D341Med (cell line): ENCODE measurements at regions not wholly inside any gene's neighbourhood (a gene's known extent, or its start where the extent isn't known, plus 50 kb on each side); places are given as distances from the start of the nearest gene placed in this dataset.

Experiments used
- DNase-seq: peaks from one replicate; pipeline ENCODE4 v3.0.0; 2012; ENCODE audit warnings: low spot score

- no peak for DNase-seq
Measured at GRCh38 chr10:2728087-2728486, 339.3 kb upstream of the PFKP start.

- no peak for DNase-seq
Measured at GRCh38 chr10:2716596-2716995, 350.8 kb upstream of the PFKP start.

DNA sequence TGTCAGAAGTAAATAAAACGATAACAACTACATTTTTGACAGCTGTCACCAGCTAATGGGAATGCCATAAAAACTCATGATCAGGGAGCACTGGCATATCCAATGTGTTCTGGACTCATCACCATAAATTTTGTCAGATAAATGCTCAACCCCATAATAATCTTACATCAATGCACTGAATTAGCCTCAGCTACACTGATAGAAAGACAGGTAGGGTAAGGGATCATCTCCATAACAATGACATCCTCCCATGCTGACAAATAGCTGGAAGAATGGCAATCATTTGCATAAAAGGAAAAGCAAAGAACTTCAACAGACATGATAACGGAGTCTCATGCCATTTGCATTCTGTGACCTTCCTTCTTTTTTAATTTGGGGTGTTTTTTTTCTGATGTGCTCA lies 352.8 kb upstream of the PFKP start:
- DNase-seq = no peak

GRCh38 chr10:2703953-2704352 lies 363.4 kb upstream of the PFKP start:
- DNase-seq = no peak

DNA sequence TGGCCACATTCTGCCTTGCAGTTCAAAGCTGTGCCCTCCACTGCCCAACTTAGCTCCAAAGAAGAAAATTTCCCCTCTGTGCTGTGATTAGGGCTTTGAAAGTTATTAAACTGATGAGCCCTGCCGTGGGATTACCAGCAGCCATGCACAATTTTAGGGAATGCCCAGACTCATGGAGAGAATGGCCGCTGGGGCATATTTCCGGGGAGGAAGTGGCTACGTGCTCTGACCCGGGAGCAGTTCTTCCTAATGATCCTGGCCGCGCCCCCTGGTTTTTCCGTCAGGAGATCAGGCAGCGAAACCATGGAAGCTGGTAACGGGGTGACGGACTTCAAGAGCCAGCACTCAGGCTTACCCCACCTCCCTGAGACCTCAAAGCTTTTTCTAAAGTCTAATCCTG lies 365.5 kb upstream of the PFKP start:
- no peak for DNase-seq

GRCh38 chr10:2700626-2701305 lies 366.6 kb upstream of the PFKP start:
- DNase-seq = no peak

DNA sequence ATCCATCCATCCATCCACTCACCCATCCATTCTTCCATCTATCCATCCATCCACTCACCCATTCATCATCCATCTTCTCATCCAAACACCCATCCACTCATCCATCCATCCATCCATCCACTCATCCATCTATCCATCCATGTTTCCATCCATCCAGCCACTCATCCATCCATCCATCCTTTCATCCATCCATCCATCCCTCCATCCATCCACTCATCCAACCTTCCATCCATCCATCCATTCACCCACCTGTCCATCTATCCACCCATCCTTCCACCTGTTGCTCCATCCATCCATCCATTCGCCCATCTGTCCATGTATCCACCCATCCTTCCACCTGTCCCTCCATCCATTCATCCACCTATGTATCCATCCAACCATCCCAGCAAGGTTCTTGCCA lies 378.4 kb upstream of the PFKP start:
- DNase-seq = no peak

GRCh38 chr10:2686691-2687090 lies 380.7 kb upstream of the PFKP start:
- no peak for DNase-seq

- no peak for DNase-seq
Measured at GRCh38 chr10:2682491-2682890, 384.9 kb upstream of the PFKP start.

DNA sequence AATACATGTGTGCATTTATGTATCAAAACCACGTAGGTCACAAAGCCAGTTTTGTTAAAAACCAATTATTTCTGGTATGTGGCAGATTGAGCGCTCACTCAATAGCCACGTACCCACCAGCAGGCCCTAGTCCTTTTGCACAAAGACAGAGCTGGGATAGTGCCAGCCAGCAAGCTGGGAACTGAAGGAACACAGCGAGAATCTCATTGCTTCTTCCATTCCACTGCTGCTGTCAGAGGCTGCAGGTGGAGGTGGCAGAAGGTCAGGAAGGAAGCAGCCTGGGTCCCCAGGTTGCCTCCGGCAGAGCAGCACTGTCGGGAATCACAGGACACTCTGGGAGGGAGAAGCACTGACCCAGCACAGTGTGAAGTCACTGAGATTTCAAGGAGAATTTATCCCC lies 385.5 kb upstream of the PFKP start:
- DNase-seq = no peak

GRCh38 chr10:2680821-2681220 lies 386.5 kb upstream of the PFKP start:
- DNase-seq = no peak

DNA sequence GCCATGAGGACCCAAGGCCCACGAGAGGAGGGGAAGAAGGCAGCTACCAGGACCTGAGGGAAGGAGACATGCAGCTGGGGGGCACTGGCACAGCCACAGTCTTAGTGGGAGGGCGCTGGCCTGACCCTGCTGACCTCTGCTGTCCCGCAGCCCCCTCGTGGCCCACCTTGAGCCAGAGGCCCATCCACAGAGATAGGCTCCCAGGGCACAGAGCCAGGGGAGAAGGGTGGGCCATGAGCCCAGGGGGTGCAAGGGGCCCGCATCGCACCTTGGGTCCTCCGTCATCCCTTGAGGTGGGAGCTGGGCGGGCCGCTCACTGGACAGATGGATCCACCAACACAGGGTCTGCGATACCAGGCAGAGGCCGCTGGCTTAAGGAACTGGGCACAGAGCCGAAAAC lies 387.7 kb upstream of the PFKP start:
- no peak for DNase-seq

DNA sequence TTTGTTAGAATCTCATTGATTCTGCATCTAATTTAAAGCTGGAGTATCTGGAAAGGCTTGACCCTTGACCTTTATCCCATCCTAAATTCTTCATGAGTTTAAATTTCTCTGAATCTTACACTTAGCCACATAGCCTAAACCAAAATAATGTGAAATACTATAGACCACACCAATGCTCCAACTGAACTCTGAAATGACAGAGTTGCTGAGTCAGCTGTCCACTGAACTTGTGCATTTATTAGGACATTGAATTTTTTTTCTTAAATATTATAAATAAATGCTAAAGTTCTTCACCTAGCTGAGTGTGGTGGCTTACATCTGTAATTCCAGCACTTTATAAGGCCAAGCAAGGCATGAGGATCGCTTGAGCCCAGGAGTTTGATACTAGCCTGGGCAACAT lies 390.9 kb upstream of the PFKP start:
- DNase-seq = no peak

- no peak for DNase-seq
Measured at GRCh38 chr10:2674451-2674850, 392.9 kb upstream of the PFKP start.

GRCh38 chr10:2670864-2671263 lies 396.5 kb upstream of the PFKP start:
- no peak for DNase-seq

DNA sequence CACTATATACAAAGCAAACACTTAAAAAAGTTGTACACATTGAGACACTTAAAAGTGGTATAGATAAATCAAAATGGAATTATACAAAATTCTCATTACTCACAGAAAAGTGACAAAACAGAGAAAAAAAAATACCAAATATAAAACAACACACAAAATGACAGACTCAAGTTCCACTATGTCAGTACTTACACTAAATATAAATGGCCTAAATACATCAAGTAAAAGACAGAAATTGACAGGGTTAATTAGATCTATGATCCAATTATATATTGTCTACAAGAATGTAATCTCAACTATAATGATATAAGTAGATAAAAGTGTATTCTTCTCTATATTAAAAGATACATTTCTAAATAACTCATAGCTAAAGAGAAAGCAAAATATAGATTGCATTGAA lies 401.6 kb upstream of the PFKP start:
- DNase-seq = no peak

DNA sequence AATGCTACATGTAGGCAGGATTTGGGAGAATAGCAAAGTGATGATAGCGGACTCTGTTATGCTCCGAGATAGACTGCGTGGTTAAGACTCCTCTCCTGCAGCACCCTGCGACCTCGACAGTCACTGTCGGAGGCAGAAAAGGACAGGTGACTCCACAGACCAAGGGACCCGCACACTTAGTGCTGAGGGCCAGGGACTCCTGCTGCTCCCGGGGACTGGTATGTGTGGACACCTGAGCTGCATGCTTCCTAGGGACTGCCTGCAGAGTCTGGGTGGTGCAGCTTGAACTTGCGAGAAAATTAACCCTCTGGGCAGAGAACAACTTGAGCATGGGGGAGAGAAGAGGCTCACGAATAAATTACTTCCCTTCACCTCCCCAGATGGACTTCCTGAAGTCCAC lies 407.1 kb upstream of the PFKP start:
- no peak for DNase-seq

DNA sequence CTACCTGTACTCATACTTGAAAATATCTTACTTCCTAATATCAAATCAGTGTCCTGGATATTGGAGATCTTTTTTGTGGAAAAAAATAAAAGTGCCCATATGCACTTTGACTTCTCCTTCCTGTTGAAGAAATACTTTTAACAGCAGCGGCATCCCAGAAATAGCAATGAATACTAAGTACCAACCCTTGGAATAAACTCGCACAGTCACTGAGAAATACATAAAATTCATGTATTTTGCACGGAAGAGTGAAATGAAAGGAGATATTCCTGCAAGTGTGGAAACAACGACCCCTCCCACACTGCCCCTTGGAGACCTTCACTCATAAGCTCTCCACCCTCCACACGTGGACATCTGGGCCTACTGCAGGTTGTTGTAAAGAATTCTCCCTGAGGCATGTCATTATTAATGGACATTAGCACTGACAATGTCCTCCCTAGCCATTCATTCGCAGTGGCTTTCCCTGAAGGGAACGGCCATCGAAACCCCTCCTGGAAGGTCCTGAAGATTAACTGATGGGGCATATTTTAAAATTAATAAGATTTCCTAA lies 407.6 kb upstream of the PFKP start:
- DNase-seq = no peak

DNA sequence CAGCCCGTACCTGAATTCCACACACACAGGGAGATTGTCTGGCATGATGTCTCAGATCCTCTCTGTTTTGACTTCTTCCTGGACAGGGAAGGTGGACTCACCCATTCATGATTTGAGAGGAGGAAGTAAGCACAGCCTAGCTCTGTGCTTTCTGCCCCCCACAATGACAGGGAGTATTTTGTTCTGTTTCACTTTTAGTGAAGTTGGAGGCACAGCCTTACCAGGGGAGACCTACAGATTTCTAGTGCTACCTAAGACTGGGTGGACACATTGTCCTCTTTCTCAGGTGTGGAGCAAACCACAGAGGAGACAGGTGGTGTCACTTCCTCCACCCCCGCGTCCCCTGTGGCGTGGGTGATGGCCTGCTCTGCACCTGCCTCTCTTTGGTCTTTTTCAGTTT lies 408.6 kb upstream of the PFKP start:
- no peak for DNase-seq

- DNase-seq = no peak
Measured at GRCh38 chr10:2650328-2650727, 417.0 kb upstream of the PFKP start.

DNA sequence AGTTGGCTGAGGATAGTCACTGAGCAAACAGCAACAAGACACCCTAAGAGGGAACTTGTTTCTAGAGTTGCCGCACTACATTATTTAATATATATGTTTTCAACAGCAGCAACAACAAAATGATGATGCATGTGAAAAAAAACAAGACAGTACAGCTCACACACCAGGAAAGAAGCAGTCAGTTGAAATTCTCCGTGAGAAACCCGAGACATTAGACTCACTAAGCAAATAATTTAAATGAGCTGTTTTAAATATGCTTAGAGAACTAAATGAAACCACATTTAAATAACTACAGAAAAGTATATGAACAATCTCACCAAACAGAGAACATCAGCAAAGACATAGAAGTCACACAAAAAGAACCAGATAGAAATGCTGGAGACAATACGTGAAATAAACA lies 426.3 kb upstream of the PFKP start:
- no peak for DNase-seq

DNA sequence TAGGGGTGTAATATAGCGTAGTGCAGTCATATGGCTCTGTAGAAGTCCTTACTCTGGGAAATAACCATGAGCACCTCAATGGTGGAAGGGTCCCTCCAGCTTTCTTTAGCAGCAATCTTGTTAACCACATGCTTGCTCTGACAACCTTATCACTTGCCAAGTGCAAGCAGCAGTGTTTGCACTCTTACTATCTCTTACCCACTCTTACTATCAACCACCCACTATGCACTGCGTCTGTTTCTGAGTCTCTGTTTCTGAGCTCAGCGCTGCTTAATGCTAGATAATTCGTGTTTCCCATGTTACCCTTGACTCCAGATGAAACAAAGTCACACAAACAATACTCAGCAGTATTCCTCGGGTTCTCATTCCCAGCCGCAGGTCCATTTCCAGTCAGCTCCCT lies 433.7 kb upstream of the PFKP start:
- DNase-seq = no peak

- DNase-seq = no peak
Measured at GRCh38 chr10:2631557-2632205, 435.7 kb upstream of the PFKP start.

- no peak for DNase-seq
Measured at GRCh38 chr10:2628705-2629104, 438.6 kb upstream of the PFKP start.
